Endodermal cell (in vitro differentiated cells): ENCODE measurements at regions not wholly inside any gene's neighbourhood (a gene's known extent, or its start where the extent isn't known, plus 50 kb on each side); places are given as distances from the start of the nearest gene placed in this dataset.
"Not testable (repeated sequence)": the region's sequence is repeated elsewhere in the genome, so short reads cannot be mapped to it uniquely, and the experiment has no call there.

Experiments used
- DNase-seq: peaks from one replicate; pipeline ENCODE4 v3.0.0-alpha.2; 2017
- H3K27ac ChIP-seq: 2 replicates; pipeline ENCODE4 v1.5.1; 2013; ENCODE audit warnings: mild to moderate bottlenecking, low read depth, low read length, moderate library complexity
- H3K27me3 ChIP-seq: 2 replicates; pipeline ENCODE4 v1.6.1; 2013; ENCODE audit warnings: mild to moderate bottlenecking, low read length, moderate library complexity; ENCODE audit not compliant: insufficient read depth, control insufficient read depth, poor library complexity, severe bottlenecking
- H3K36me3 ChIP-seq: 2 replicates; pipeline ENCODE4 v1.7.0; 2013; ENCODE audit warnings: mild to moderate bottlenecking, low read length, moderate library complexity; ENCODE audit not compliant: control insufficient read depth, insufficient read depth
- H3K4me1 ChIP-seq: one replicate; pipeline ENCODE4 v1.7.0; 2013; ENCODE audit warnings: low read length; ENCODE audit not compliant: control insufficient read depth, insufficient read depth
- H3K4me3 ChIP-seq: 2 replicates; pipeline ENCODE4 v1.5.1; 2013; ENCODE audit warnings: mild to moderate bottlenecking, low read length, moderate library complexity
- H3K9ac ChIP-seq: 2 replicates; pipeline ENCODE4 v1.6.1; 2013; ENCODE audit warnings: mild to moderate bottlenecking, low read length, moderate library complexity; ENCODE audit not compliant: poor library complexity, severe bottlenecking; ENCODE audit errors: extremely low read depth
- H3K9me3 ChIP-seq: 2 replicates; pipeline ENCODE4 v1.6.1; 2013; ENCODE audit warnings: mild to moderate bottlenecking, low read length, moderate library complexity; ENCODE audit not compliant: control insufficient read depth
- H3K27ac Mint-ChIP-seq: 2 replicates; pipeline ENCODE4 v1.8.0; 2020; ENCODE audit warnings: mixed read lengths
- H3K27me3 Mint-ChIP-seq: 2 replicates; pipeline ENCODE4 v1.8.0; 2021; ENCODE audit warnings: mild to moderate bottlenecking, mixed read lengths; ENCODE audit not compliant: insufficient read depth
- H3K36me3 Mint-ChIP-seq: 2 replicates; pipeline ENCODE4 v1.8.0; 2020; ENCODE audit warnings: low read depth, mixed read lengths
- H3K4me1 Mint-ChIP-seq: 2 replicates; pipeline ENCODE4 v1.8.0; 2020; ENCODE audit warnings: mixed read lengths
- H3K4me3 Mint-ChIP-seq: 2 replicates; pipeline ENCODE4 v1.8.0; 2020; ENCODE audit warnings: mild to moderate bottlenecking, moderate library complexity, mixed read lengths
- H3K9me3 Mint-ChIP-seq: 2 replicates; pipeline ENCODE4 v1.8.0; 2020; ENCODE audit warnings: mild to moderate bottlenecking, mixed read lengths
- WGBS, 2 experiments: methylation state at CpG; one replicate each; pipeline versions ENCODE4 v1.1.5 to v1.1.7; 2013; ENCODE audit warnings: missing lambda C conversion rate in 2 of 2, mixed read lengths in 1 of 2; ENCODE audit not compliant: insufficient coverage in 1 of 2, insufficient read length in 1 of 2; 5-methylcytosine and 5-hydroxymethylcytosine counted together
- TF ChIP-seq, protein P1 (sequence below): fragments of 200-600 bp; sonication (generic); conservative IDR thresholded peaks from 2 replicates; pipeline ENCODE4 v1.5.0; 2021; ENCODE audit warnings: antibody characterized with exemption, mild to moderate bottlenecking

DNA sequence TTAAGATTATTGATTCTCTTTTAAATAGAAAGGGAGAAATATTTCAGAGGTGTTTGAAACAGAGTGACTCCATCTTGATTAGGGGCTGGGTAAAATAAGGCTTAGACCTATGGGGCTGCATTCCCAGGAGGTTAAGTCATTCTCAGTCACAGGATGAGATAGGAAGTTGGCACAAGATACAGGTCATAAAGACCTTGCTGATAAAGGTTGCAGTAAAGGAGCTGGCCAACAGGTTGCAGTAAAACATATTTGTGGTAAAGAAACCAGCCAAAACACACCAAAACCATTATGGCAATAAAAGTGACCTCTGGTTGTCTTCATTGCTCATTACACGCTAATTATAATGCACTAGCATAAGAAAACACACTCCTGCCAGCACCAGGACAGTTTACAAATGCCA, 165.0 kb downstream of the SPIN4 start:
- Histone ChIP-seq H3K27ac (no peak overlapping the region), H3K9ac (no peak overlapping the region), H3K4me1 (no peaks in the 10 kb centered on the region), H3K36me3 (no peaks in the 10 kb centered on the region), H3K27me3 (no peaks in the 10 kb centered on the region), H3K9me3 (peaks cover 7% of the 10 kb centered on the region), H3K4me3 (no peak overlapping the region)
- Mint-ChIP-seq H3K27me3 (peaks cover 2% of the 10 kb centered on the region), H3K9me3 (peaks cover 32% of the 10 kb centered on the region), H3K4me1 (no peaks in the 10 kb centered on the region), H3K36me3 (peaks cover 2% of the 10 kb centered on the region), H3K27ac (no peak overlapping the region), H3K4me3 (no peak overlapping the region)
- no peak for DNase-seq
- TF ChIP-seq, protein P1, sequence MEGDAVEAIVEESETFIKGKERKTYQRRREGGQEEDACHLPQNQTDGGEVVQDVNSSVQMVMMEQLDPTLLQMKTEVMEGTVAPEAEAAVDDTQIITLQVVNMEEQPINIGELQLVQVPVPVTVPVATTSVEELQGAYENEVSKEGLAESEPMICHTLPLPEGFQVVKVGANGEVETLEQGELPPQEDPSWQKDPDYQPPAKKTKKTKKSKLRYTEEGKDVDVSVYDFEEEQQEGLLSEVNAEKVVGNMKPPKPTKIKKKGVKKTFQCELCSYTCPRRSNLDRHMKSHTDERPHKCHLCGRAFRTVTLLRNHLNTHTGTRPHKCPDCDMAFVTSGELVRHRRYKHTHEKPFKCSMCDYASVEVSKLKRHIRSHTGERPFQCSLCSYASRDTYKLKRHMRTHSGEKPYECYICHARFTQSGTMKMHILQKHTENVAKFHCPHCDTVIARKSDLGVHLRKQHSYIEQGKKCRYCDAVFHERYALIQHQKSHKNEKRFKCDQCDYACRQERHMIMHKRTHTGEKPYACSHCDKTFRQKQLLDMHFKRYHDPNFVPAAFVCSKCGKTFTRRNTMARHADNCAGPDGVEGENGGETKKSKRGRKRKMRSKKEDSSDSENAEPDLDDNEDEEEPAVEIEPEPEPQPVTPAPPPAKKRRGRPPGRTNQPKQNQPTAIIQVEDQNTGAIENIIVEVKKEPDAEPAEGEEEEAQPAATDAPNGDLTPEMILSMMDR, result no peak
- WGBS, 2 experiments, result 28% methylated on average over 1 of the region's 1 CpG; no CpG with 5 or more reads in 1 of the 2 experiments

DNA sequence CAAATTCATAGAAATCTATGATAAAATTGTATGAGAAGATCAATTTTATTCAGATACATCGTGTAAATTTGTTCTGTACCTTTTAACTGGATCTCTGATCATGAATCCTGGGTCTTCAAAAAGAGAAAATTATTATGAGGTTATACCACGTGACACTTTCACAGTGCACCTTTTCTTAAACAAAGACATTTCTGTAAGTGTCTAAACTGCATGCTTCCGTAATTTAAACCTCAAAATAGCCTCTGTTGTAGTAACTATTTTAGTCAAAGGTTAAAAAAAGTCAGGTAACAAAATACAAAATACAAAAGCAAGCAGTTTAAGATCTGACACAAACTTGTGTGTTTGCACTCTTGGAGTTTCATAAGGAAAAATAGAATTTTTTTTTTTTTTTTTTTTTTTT, 171.3 kb downstream of the SPIN4 start:
- not testable (repeated sequence) for H3K4me1 Mint-ChIP-seq, DNase-seq, H3K9me3 Mint-ChIP-seq, H3K4me3 ChIP-seq, H3K27me3 ChIP-seq, H3K27ac Mint-ChIP-seq, H3K36me3 ChIP-seq, H3K36me3 Mint-ChIP-seq, H3K4me1 ChIP-seq, H3K27ac ChIP-seq, H3K9ac ChIP-seq, H3K4me3 Mint-ChIP-seq, H3K27me3 Mint-ChIP-seq, H3K9me3 ChIP-seq
- no CpG with 5 or more reads among the region's 3 CpGs for WGBS, 2 experiments

DNA sequence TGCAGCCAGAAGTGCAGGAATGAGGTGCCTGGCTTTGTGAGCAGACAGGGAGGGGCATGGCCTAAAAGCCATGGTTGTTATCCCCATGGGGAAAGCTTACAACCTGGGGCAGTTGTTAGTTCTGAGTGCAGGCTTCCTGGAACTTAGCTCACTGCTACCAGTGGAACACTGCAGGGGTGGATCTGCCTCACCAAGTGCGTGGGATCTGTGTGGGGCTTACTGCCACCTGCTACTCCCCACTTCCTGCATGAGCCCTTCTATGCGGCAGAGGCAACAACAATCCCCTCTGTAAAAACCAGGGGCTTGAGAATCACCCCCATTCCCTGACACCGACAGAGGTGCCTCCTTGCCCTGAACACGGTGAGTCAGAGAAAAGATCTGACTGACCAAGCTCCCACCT, 174.6 kb downstream of the SPIN4 start:
- not testable (repeated sequence) for H3K27ac Mint-ChIP-seq, DNase-seq, H3K4me3 ChIP-seq, H3K27ac ChIP-seq, H3K9me3 Mint-ChIP-seq, H3K9me3 ChIP-seq, H3K27me3 ChIP-seq, H3K4me1 Mint-ChIP-seq, H3K27me3 Mint-ChIP-seq, H3K9ac ChIP-seq, H3K4me3 Mint-ChIP-seq, H3K36me3 ChIP-seq, H3K4me1 ChIP-seq, H3K36me3 Mint-ChIP-seq
- no CpG with 5 or more reads among the region's 4 CpGs for WGBS, 2 experiments

- DNase-seq, H3K27me3 ChIP-seq, H3K36me3 ChIP-seq, H3K27ac ChIP-seq, H3K27me3 Mint-ChIP-seq, H3K36me3 Mint-ChIP-seq, H3K9me3 ChIP-seq, H3K4me3 ChIP-seq, H3K27ac Mint-ChIP-seq, H3K9ac ChIP-seq, H3K4me1 Mint-ChIP-seq, H3K9me3 Mint-ChIP-seq, H3K4me1 ChIP-seq, H3K4me3 Mint-ChIP-seq: not testable (repeated sequence)
- WGBS, 2 experiments, result no CpG with 5 or more reads among the region's 8 CpGs
Measured at GRCh38 chrX:63173841-63174718, 177.1 kb downstream of the SPIN4 start.

DNA sequence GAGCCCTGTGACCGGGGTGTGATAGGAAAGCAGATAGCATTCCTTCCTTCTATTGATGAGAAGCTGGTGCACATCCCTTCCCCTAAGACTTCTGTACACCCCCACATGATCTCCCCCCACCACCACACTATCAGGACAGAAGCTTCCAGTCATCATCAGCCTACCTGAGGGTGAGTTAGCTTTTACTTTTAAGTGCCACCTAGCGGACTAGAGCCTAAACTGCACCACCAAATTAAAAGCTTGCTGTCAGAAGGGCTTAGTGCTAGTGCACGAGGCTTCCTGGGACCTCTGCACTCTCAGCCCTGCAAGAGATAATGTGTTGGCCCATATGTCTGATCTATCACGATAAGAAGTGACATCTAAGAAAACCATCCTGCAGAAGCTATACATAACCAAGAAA, 181.7 kb downstream of the SPIN4 start:
- not testable (repeated sequence) for H3K27ac ChIP-seq, H3K27me3 ChIP-seq, H3K9me3 Mint-ChIP-seq, DNase-seq, H3K4me1 Mint-ChIP-seq, H3K4me1 ChIP-seq, H3K9me3 ChIP-seq, H3K9ac ChIP-seq, H3K4me3 ChIP-seq, H3K36me3 Mint-ChIP-seq, H3K27ac Mint-ChIP-seq, H3K27me3 Mint-ChIP-seq, H3K4me3 Mint-ChIP-seq, H3K36me3 ChIP-seq
- WGBS, 2 experiments, result no CpG with 5 or more reads among the region's 4 CpGs

GRCh38 chrX:63168949-63169348, 182.2 kb downstream of the SPIN4 start:
- not testable (repeated sequence) for H3K27me3 Mint-ChIP-seq, H3K4me3 ChIP-seq, H3K27ac ChIP-seq, H3K36me3 ChIP-seq, H3K4me3 Mint-ChIP-seq, H3K9me3 Mint-ChIP-seq, H3K27me3 ChIP-seq, H3K27ac Mint-ChIP-seq, H3K4me1 ChIP-seq, H3K9ac ChIP-seq, H3K9me3 ChIP-seq, H3K36me3 Mint-ChIP-seq, DNase-seq, H3K4me1 Mint-ChIP-seq
- no CpG with 5 or more reads among the region's 1 CpG for WGBS, 2 experiments
